SK-N-SH (cell line): ENCODE measurements at regions not wholly inside any gene's neighbourhood (a gene's known extent, or its start where the extent isn't known, plus 50 kb on each side); places are given as distances from the start of the nearest gene placed in this dataset.

Experiments used
- CTCF ChIA-PET: fragments of 300-600, 350-600 bp; formaldehyde crosslinking; extraction: SDS; loops from one replicate; lab custom pipeline; 2021; lab: Yijun Ruan, JAX
- POLR2A ChIA-PET: fragments of 350-600 bp; sonication (Branson Sonifier 250); formaldehyde crosslinking; extraction: SDS; loops from one replicate; lab custom pipeline; 2020; ENCODE audit warnings: antibody characterized with exemption, inconsistent platforms; lab: Yijun Ruan, JAX
- DNase-seq: peaks from one replicate; pipeline ENCODE4 v3.0.0; 2012
- H2AFZ ChIP-seq: fragments of 200-600 bp; sonication (generic); 2 replicates; pipeline ENCODE4 v1.8.1; 2016; ENCODE audit warnings: antibody characterized with exemption, mild to moderate bottlenecking, low read depth
- H3F3A ChIP-seq: fragments of 200-600 bp; sonication (generic); replicated peaks from 2 replicates; pipeline ENCODE3; 2016; ENCODE audit warnings: antibody characterized with exemption, mild to moderate bottlenecking; ENCODE audit not compliant: insufficient read depth
- H3K27ac ChIP-seq, 2 experiments: fragments of 200-500 bp in 1 of 2; fragments of 200-600 bp in 1 of 2; sonication (Bioruptor generic) in 1 of 2; sonication (generic), shearing (Covaris generic) in 1 of 2; 2 replicates each; pipeline versions ENCODE4 v1.5.1 to v1.6.1; 2014 to 2016; ENCODE audit warnings: low read depth in 2 of 2, inconsistent platforms in 1 of 2, low read length in 1 of 2, mild to moderate bottlenecking in 1 of 2, mixed read lengths in 1 of 2
- H3K27me3 ChIP-seq: fragments of 200-600 bp; sonication (generic), shearing (Covaris generic); 2 replicates; pipeline ENCODE4 v1.6.1; 2016; ENCODE audit warnings: mixed run types; ENCODE audit not compliant: insufficient read depth
- H3K36me3 ChIP-seq, 2 experiments: fragments of 200-500 bp in 1 of 2; fragments of 200-600 bp in 1 of 2; sonication (Bioruptor generic) in 1 of 2; sonication (generic) in 1 of 2; replicated peaks in 1 of 2; 2 replicates each; pipeline versions ENCODE3 to v1.5.1; 2014 to 2016; ENCODE audit warnings: low read length in 1 of 2, mild to moderate bottlenecking in 1 of 2; ENCODE audit not compliant: insufficient read depth in 2 of 2, control insufficient read depth in 1 of 2
- H3K4me1 ChIP-seq, 2 experiments: fragments of 200-500 bp in 1 of 2; fragments of 200-600 bp in 1 of 2; sonication (Bioruptor generic) in 1 of 2; sonication (generic), shearing (Covaris generic) in 1 of 2; 2 replicates each; pipeline versions ENCODE4 v1.5.1 to v1.6.1; 2014 to 2016; ENCODE audit warnings: low read depth in 1 of 2, low read length in 1 of 2, mixed run types in 1 of 2; ENCODE audit not compliant: insufficient read depth in 2 of 2, control insufficient read depth in 1 of 2
- H3K4me2 ChIP-seq: fragments of 200-600 bp; sonication (generic), shearing (Covaris generic); 2 replicates; pipeline ENCODE4 v1.6.1; 2017; ENCODE audit warnings: mixed run types
- H3K4me3 ChIP-seq, 2 experiments: fragments of 200-500 bp in 1 of 2; fragments of 200-600 bp in 1 of 2; sonication (Bioruptor generic) in 1 of 2; sonication (generic), shearing (Covaris generic) in 1 of 2; 2 replicates each; pipeline versions ENCODE4 v1.5.1 to v1.8.1; 2014 to 2016; ENCODE audit warnings: low read depth in 2 of 2, inconsistent platforms in 1 of 2, low read length in 1 of 2, mild to moderate bottlenecking in 1 of 2, mixed read lengths in 1 of 2, moderate library complexity in 1 of 2
- H3K79me2 ChIP-seq: fragments of 200-600 bp; sonication (generic); 2 replicates; pipeline ENCODE4 v1.8.1; 2017; ENCODE audit warnings: mild to moderate bottlenecking; ENCODE audit not compliant: insufficient read depth
- H3K9ac ChIP-seq: fragments of 200-600 bp; sonication (generic); 2 replicates; pipeline ENCODE4 v1.6.1; 2017; ENCODE audit warnings: mixed run types
- H3K9me2 ChIP-seq: fragments of 200-600 bp; sonication (generic); 2 replicates; pipeline ENCODE4 v1.6.1; 2017; ENCODE audit warnings: mixed run types
- H3K9me3 ChIP-seq: fragments of 200-600 bp; sonication (generic); 2 replicates; pipeline ENCODE4 v1.6.1; 2017; ENCODE audit warnings: mixed run types, mild to moderate bottlenecking, moderate library complexity
- H4K20me1 ChIP-seq: fragments of 200-600 bp; sonication (generic); 2 replicates; pipeline ENCODE4 v1.6.1; 2017; ENCODE audit warnings: mild to moderate bottlenecking, mixed run types; ENCODE audit not compliant: insufficient read depth
- ELF1 ChIP-seq: IDR thresholded peaks from 2 replicates; pipeline ENCODE4 v1.4.0; 2012
- FOSL2 ChIP-seq: IDR thresholded peaks from 2 replicates; pipeline ENCODE4 v1.4.0; 2012; ENCODE audit warnings: low read depth, mild to moderate bottlenecking, moderate library complexity, borderline replicate concordance
- FOXJ3 ChIP-seq: sonication (generic); formaldehyde crosslinking; IDR thresholded peaks from 2 replicates; pipeline ENCODE4 v1.5.1; 2020; ENCODE audit warnings: mild to moderate bottlenecking, missing genetic modification reagents
- FOXM1 ChIP-seq: IDR thresholded peaks from 2 replicates; pipeline ENCODE4 v1.4.0; 2012; ENCODE audit warnings: low read depth, mild to moderate bottlenecking
- GABPA ChIP-seq: IDR thresholded peaks from 2 replicates; pipeline ENCODE4 v1.4.0; 2012; ENCODE audit warnings: low read depth, mild to moderate bottlenecking
- GATA2 ChIP-seq: sonication (generic); formaldehyde crosslinking; IDR thresholded peaks from 2 replicates; pipeline ENCODE4 v1.5.0; 2020; ENCODE audit warnings: mild to moderate bottlenecking, missing genetic modification reagents
- JUND ChIP-seq: IDR thresholded peaks from 2 replicates; pipeline ENCODE4 v1.4.0; 2012
- MXI1 ChIP-seq: IDR thresholded peaks from 2 replicates; pipeline ENCODE4 v1.6.1; 2012; ENCODE audit warnings: mild to moderate bottlenecking, low read depth, low read length, improper control_type of control experiment
- NRF1 ChIP-seq: IDR thresholded peaks from 2 replicates; pipeline ENCODE4 v1.6.1; 2012; ENCODE audit warnings: low read depth, mild to moderate bottlenecking, low read length
- RCOR1 ChIP-seq: fragments of 150-350 bp; IDR thresholded peaks from 2 replicates; pipeline ENCODE4 v1.6.1; 2017; ENCODE audit warnings: antibody characterized with exemption, low read length
- SIN3A ChIP-seq: IDR thresholded peaks from 2 replicates; pipeline ENCODE4 v1.6.1; 2012; ENCODE audit warnings: low read depth, mild to moderate bottlenecking, low read length, moderate library complexity, borderline replicate concordance
- TCF12 ChIP-seq: IDR thresholded peaks from 2 replicates; pipeline ENCODE4 v1.4.0; 2012
- TEAD4 ChIP-seq: IDR thresholded peaks from 2 replicates; pipeline ENCODE4 v1.4.0; 2012; ENCODE audit warnings: mild to moderate bottlenecking, borderline replicate concordance; ENCODE audit not compliant: insufficient read depth
- WGBS: methylation state at CpG from one replicate; pipeline ENCODE4 v1.1.6; 2017; ENCODE audit warnings: low lambda C conversion rate; 5-methylcytosine and 5-hydroxymethylcytosine counted together
- TF ChIP-seq, protein P1 (sequence below): fragments of 150-350 bp; IDR thresholded peaks from 2 replicates; pipeline ENCODE4 v1.6.1; 2017; ENCODE audit warnings: antibody characterized with exemption, low read length, low read depth, borderline replicate concordance
- TF ChIP-seq, protein P2 (sequence below): IDR thresholded peaks from 2 replicates; pipeline ENCODE4 v1.4.0; 2012; ENCODE audit warnings: low read depth, borderline replicate concordance
- TF ChIP-seq, protein P3 (sequence below): fragments of 150-350 bp; IDR thresholded peaks from 2 replicates; pipeline ENCODE4 v1.6.1; 2016; ENCODE audit warnings: mild to moderate bottlenecking, low read depth, low read length
- TF ChIP-seq, protein P4 (sequence below): IDR thresholded peaks from 2 replicates; pipeline ENCODE4 v1.4.0; 2012; ENCODE audit warnings: low read depth

DNA sequence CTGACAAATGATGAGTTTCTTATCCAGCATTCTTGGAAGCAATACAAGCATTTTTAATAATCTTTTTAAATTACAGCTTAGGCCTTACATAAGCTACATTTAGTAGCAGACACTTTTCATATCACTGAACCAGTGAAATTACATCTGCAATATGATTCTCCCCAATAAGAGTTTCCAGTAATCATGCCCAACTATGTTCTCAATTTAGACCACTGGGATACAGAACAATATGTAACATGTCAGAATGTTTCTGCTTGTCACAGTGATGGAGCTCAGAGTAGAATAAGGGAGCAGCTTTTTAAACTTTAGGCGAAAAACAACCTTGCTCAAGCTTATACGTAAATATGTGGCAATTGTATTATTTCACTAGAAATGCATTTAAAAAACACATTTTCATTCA lies 1132.2 kb downstream of the FAT4 start:
- 83% methylated on average over 2 of the region's 2 CpGs for WGBS
- H3K79me2 ChIP-seq, result no peaks in the 10 kb centered on the region
- DNase-seq, result no peak
- H3F3A ChIP-seq, result no peaks in the 10 kb centered on the region
- no peak overlapping the region for H3K27ac ChIP-seq
- TF ChIP-seq RCOR1 (no peak), JUND (no peak), FOXJ3 (no peak), GATA2 (no peak), TCF12 (no peak), ELF1 (no peak), SIN3A (no peak), FOSL2 (no peak), GABPA (no peak), FOXM1 (no peak), NRF1 (no peak), TEAD4 (no peak), MXI1 (no peak)
- TF ChIP-seq, protein P1, sequence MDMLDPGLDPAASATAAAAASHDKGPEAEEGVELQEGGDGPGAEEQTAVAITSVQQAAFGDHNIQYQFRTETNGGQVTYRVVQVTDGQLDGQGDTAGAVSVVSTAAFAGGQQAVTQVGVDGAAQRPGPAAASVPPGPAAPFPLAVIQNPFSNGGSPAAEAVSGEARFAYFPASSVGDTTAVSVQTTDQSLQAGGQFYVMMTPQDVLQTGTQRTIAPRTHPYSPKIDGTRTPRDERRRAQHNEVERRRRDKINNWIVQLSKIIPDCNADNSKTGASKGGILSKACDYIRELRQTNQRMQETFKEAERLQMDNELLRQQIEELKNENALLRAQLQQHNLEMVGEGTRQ, result no peak
- TF ChIP-seq, protein P2, sequence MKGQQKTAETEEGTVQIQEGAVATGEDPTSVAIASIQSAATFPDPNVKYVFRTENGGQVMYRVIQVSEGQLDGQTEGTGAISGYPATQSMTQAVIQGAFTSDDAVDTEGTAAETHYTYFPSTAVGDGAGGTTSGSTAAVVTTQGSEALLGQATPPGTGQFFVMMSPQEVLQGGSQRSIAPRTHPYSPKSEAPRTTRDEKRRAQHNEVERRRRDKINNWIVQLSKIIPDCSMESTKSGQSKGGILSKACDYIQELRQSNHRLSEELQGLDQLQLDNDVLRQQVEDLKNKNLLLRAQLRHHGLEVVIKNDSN, result no peak
- TF ChIP-seq, protein P3, sequence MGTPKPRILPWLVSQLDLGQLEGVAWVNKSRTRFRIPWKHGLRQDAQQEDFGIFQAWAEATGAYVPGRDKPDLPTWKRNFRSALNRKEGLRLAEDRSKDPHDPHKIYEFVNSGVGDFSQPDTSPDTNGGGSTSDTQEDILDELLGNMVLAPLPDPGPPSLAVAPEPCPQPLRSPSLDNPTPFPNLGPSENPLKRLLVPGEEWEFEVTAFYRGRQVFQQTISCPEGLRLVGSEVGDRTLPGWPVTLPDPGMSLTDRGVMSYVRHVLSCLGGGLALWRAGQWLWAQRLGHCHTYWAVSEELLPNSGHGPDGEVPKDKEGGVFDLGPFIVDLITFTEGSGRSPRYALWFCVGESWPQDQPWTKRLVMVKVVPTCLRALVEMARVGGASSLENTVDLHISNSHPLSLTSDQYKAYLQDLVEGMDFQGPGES, result no peak
- TF ChIP-seq, protein P4, sequence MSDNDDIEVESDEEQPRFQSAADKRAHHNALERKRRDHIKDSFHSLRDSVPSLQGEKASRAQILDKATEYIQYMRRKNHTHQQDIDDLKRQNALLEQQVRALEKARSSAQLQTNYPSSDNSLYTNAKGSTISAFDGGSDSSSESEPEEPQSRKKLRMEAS, result no peak
- TF ChIP-seq, all 33 proteins: peak for 0
- H3K4me2 ChIP-seq, result no peak overlapping the region
- POLR2A ChIA-PET, result interaction anchor here (0.6 kb wide), 2 partner anchors 15 to 45 kb away, joined by 3 to 5 read pairs; no protein-coding TSS in a partner anchor
- H2AFZ ChIP-seq, result no peak overlapping the region
- H3K9me3 ChIP-seq, result no peaks in the 10 kb centered on the region
- no peaks in the 10 kb centered on the region for H3K27me3 ChIP-seq
- CTCF ChIA-PET, result no interaction called here
- no peaks in the 10 kb centered on the region for H3K9me2 ChIP-seq
- no peaks in the 10 kb centered on the region for H3K4me1 ChIP-seq
- no peaks in the 10 kb centered on the region for H4K20me1 ChIP-seq
- no peak overlapping the region for H3K4me3 ChIP-seq
- H3K9ac ChIP-seq, result no peak overlapping the region
- H3K36me3 ChIP-seq, result no peaks in the 10 kb centered on the region
